NCI-H2196 treated with DMSO at 0.1 percent for 48 hours (cell line): ENCODE measurements at regions not wholly inside any gene's neighbourhood (a gene's known extent, or its start where the extent isn't known, plus 50 kb on each side); places are given as distances from the start of the nearest gene placed in this dataset.

Experiments used
- DNase-seq: peaks from one replicate; lab custom pipeline; 2025; ENCODE audit not compliant: unreplicated experiment; lab: John Stamatoyannopoulos, UW

- DNase-seq: no peak
These were observed 324.6 kb upstream of the PROK2 start for GRCh38 chr3:72109327-72110259.

- DNase-seq: no peak
These were observed 320.4 kb upstream of the PROK2 start for GRCh38 chr3:72105306-72105705.

- no peak for DNase-seq
These were observed 317.2 kb upstream of the PROK2 start for GRCh38 chr3:72102112-72102616.

GRCh38 chr3:72101494-72101893, 316.5 kb upstream of the PROK2 start:
- no peak for DNase-seq

GRCh38 chr3:72100601-72101187, 315.7 kb upstream of the PROK2 start:
- no peak for DNase-seq

- DNase-seq: no peak
These were observed 315.1 kb upstream of the PROK2 start for GRCh38 chr3:72100080-72100511.

- DNase-seq: no peak
These were observed 314.6 kb upstream of the PROK2 start for GRCh38 chr3:72099326-72100079.

- no peak for DNase-seq
These were observed 312.1 kb upstream of the PROK2 start for GRCh38 chr3:72097053-72097452.

GRCh38 chr3:72095521-72095920, 310.6 kb upstream of the PROK2 start:
- DNase-seq: no peak

- no peak for DNase-seq
These were observed 309.0 kb upstream of the PROK2 start for GRCh38 chr3:72093992-72094334.

- DNase-seq: no peak
These were observed 308.5 kb upstream of the PROK2 start for GRCh38 chr3:72093270-72093991.

- no peak for DNase-seq
These were observed 307.8 kb upstream of the PROK2 start for GRCh38 chr3:72092778-72093177.

GRCh38 chr3:72088486-72089025, 303.6 kb upstream of the PROK2 start:
- DNase-seq: no peak

- DNase-seq: no peak
These were observed 302.5 kb upstream of the PROK2 start for GRCh38 chr3:72087420-72087819.

GRCh38 chr3:72086743-72087087, 301.8 kb upstream of the PROK2 start:
- no peak for DNase-seq

GRCh38 chr3:72086042-72086742, 301.2 kb upstream of the PROK2 start:
- DNase-seq: no peak

- no peak for DNase-seq
These were observed 300.1 kb upstream of the PROK2 start for GRCh38 chr3:72085036-72085435.

GRCh38 chr3:72082776-72083462, 298.0 kb upstream of the PROK2 start:
- DNase-seq: no peak

- no peak for DNase-seq
These were observed 297.3 kb upstream of the PROK2 start for GRCh38 chr3:72082186-72082715.
